ENCODE measurements at regions not wholly inside any gene's neighbourhood (a gene's known extent, or its start where the extent isn't known, plus 50 kb on each side); places are given as distances from the start of the nearest gene placed in this dataset.

DNA sequence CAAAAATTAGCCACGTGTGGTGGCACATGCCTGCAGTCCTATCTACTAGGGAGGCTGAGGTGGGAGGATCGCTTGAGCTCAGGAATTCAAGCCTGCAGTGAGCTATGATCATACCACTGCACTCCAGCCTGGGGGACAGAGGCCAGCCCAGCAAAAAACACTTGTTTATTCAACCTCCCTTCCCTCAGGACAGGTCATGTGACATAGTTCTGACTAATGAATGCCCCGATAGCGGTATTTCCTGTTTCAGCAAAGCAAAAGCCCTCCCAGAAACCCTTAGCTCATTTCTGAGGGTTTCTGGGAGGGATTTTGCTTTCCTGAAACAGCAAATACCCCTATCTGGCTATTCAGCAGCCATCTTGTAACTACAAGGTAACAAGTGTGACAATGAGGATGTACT lies 157.1 kb downstream of the GATA3 start:
- no peak overlapping the region for H3K4me3 ChIP-seq
- TF ChIP-seq, protein P1, sequence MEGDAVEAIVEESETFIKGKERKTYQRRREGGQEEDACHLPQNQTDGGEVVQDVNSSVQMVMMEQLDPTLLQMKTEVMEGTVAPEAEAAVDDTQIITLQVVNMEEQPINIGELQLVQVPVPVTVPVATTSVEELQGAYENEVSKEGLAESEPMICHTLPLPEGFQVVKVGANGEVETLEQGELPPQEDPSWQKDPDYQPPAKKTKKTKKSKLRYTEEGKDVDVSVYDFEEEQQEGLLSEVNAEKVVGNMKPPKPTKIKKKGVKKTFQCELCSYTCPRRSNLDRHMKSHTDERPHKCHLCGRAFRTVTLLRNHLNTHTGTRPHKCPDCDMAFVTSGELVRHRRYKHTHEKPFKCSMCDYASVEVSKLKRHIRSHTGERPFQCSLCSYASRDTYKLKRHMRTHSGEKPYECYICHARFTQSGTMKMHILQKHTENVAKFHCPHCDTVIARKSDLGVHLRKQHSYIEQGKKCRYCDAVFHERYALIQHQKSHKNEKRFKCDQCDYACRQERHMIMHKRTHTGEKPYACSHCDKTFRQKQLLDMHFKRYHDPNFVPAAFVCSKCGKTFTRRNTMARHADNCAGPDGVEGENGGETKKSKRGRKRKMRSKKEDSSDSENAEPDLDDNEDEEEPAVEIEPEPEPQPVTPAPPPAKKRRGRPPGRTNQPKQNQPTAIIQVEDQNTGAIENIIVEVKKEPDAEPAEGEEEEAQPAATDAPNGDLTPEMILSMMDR (IDR thresholded peaks at IDR 0.05) = no peak
- DNase-seq (no peak), ATAC-seq (no peak)
- no peaks in the 10 kb centered on the region for H3K9me3 ChIP-seq
- H3K27ac ChIP-seq = no peak overlapping the region
- H3K36me3 ChIP-seq = no peaks in the 10 kb centered on the region
- no peaks in the 10 kb centered on the region for H3K27me3 ChIP-seq
- intact Hi-C loops (cut with DNase I) = no loop called here
- no peaks in the 10 kb centered on the region for H3K4me1 ChIP-seq

DNA sequence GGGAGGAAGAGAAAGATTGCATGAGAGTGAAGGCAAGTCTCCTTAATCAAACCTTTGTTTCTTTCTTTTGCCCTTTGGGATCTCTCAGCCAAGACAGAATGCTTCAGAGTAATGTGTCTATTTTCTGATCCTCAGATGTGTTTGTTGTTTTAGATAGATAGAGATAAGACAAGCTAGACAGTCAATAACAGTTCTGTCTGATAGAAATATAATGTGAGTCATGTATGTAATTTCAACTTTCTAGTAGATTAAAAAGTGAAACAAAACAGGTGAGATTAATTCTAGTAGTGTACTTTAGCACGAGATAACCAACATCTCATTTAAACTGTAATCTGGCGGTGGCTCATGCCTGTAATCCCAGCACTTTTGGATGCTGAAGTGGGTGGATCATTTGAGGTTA lies 159.2 kb downstream of the GATA3 start:
- Histone ChIP-seq H3K4me3 (no peak overlapping the region), H3K9me3 (peaks cover 0 to 2% of the 10 kb centered on the region in 2 donors), H3K4me1 (no peaks in the 10 kb centered on the region), H3K27ac (no peak overlapping the region), H3K36me3 (no peaks in the 10 kb centered on the region), H3K27me3 (no peaks in the 10 kb centered on the region)
- DNase-seq (no peak), ATAC-seq (no peak)
- TF ChIP-seq, protein P1 (IDR thresholded peaks at IDR 0.05) = no peak
- intact Hi-C loops (cut with DNase I) = no loop called here

DNA sequence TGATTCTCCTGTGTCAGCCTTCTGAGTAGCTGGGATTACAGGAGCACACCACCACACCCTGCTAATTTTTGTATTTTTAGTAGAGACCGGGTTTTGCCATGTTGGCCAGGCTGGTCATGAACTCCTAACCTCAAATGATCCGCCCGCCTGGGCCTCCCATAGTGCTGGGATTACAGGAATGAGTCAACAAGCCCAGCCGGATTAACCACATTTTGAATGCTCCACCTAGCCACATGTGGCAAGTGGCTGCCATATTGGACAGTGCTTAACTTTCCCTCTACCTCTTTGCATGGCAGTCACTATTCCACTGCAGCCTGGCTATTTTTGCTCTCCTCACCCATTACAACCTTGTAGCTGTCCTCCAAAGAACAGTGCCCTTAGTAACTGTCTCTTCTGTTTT lies 160.1 kb downstream of the GATA3 start:
- ATAC-seq (no peak), DNase-seq (no peak)
- TF ChIP-seq, protein P1 (IDR thresholded peaks at IDR 0.05) = no peak
- Histone ChIP-seq H3K36me3 (no peaks in the 10 kb centered on the region), H3K27me3 (no peaks in the 10 kb centered on the region), H3K4me3 (no peak overlapping the region), H3K9me3 (peaks cover 0 to 4% of the 10 kb centered on the region in 2 donors), H3K4me1 (no peaks in the 10 kb centered on the region), H3K27ac (no peak overlapping the region)
- intact Hi-C loops (cut with DNase I) = no loop called here

DNA sequence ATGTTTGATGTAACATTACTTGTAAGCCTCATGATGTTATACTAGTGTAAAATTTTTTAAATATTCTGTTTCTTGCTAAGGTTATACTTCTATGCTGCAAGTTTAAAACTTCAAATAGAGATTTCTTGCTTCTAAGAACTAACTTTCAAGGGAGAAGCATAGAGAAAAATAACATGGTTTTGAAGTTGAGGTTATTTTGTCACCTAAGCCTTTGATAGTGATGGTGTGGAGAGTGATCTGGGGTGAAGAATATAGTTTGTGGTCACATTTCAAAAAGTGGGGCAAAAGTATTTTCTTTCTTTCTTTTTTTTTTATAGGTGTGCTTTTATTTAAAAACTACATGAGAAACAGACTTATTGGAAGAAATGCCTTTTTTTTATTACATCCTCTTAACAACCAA lies 162.4 kb downstream of the GATA3 start:
- H3K27me3 ChIP-seq = no peaks in the 10 kb centered on the region
- TF ChIP-seq, protein P1 (IDR thresholded peaks at IDR 0.05) = no peak
- H3K27ac ChIP-seq = no peak overlapping the region
- H3K4me3 ChIP-seq = no peak overlapping the region
- H3K36me3 ChIP-seq = no peaks in the 10 kb centered on the region
- intact Hi-C loops (cut with DNase I) = no loop called here
- ATAC-seq (no peak), DNase-seq (no peak)
- peaks cover 0 to 4% of the 10 kb centered on the region in 2 donors for H3K9me3 ChIP-seq
- no peaks in the 10 kb centered on the region for H3K4me1 ChIP-seq

DNA sequence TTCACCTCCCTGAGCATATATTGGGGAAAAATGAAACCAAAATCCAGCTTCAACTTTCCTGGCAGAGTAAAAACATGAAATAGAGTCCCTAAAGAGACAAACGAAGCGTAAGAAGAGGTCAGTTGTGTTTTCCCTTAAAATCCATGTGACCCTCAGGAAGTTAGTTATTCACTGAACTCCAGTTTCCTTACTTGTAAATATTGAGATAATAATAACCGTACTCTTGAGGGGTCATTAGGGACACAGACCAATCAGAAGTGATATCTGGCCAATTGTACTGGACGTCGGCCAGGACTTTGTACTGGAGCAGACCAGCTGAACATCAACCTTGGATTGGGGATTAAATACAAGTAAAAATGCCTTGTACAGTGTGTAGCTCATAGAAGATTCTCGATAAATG lies 167.0 kb downstream of the GATA3 start:
- Histone ChIP-seq H3K4me3 (no peak overlapping the region), H3K9me3 (peaks cover 0 to 4% of the 10 kb centered on the region in 2 donors), H3K4me1 (no peaks in the 10 kb centered on the region), H3K36me3 (no peaks in the 10 kb centered on the region), H3K27ac (no peak overlapping the region), H3K27me3 (no peaks in the 10 kb centered on the region)
- DNase-seq (peak in 2 of 4 donors; percentile 14 to 24), ATAC-seq (no peak)
- TF ChIP-seq, protein P1 (IDR thresholded peaks at IDR 0.05) = no peak
- intact Hi-C loops (cut with DNase I) = no loop called here
